ENCODE measurements at regions not wholly inside any gene's neighbourhood (a gene's known extent, or its start where the extent isn't known, plus 50 kb on each side); places are given as distances from the start of the nearest gene placed in this dataset.
"Not testable (repeated sequence)": the region's sequence is repeated elsewhere in the genome, so short reads cannot be mapped to it uniquely, and the experiment has no call there.

DNA sequence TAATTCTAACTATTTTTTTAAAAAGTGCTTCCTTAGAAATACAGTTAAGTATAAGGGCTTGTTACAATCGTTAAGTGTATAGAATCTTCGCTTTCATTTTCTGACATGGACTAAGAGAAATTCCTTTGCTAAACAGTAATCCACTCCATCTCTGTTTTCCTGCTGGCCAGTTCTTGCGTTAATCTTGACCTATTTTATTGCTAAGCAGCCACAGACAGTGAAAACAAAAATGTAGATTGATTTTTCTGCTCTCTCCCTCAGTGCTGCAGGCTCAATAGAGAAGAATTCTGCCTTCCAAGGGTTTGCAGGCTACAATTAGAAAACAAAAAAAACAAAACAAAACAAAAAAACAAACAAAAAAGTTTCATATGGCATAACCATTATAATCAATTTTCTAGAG, 310.4 kb upstream of the ADARB2 start:
- DNase-seq = no peak

- no peak for DNase-seq
Measured at GRCh38 chr10:2043379-2043778, 306.1 kb upstream of the ADARB2 start.

DNA sequence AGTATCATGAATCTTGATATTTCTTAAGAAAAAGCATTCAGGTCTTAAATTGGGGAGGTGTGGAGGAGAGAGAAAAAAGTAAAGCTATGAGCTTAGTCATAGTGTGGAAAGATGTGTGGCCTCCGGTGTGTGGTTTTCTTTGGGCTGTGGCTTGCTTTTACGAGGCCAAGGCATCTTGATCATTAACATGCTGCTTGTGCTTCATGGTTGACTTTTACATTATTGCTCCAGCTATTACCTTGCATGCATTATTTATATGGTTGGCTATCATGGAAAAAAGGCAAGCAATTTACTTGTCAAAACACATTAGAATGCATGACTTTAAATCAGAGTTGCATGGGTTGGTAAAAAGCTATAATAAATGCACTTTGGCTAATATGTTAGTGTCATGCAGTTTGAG, 300.7 kb upstream of the ADARB2 start:
- no peak for DNase-seq

DNA sequence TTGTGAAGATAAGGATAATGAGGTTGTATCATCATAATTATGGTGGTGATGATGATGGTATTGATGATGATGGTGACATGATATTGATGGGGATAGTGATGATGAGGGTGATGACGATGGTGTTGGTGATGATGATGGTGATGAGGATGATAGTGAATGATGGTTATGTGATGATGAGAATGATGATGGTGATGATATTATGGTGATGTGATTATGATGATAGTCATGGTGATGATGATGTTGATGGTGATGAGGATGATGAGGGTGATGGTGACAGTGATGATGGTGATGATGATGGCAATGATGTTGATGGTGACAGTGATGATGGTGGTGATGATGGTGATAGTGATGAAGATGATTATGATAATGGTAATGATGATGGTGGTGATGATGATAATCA, 299.9 kb upstream of the ADARB2 start:
- no peak for DNase-seq

GRCh38 chr10:2036209-2036608, 298.9 kb upstream of the ADARB2 start:
- no peak for DNase-seq

- no peak for DNase-seq
Measured at GRCh38 chr10:2030046-2030445, 292.7 kb upstream of the ADARB2 start.

GRCh38 chr10:2026936-2027335, 289.6 kb upstream of the ADARB2 start:
- DNase-seq = no peak

GRCh38 chr10:2024750-2025149, 287.4 kb upstream of the ADARB2 start:
- DNase-seq = not testable (repeated sequence)

DNA sequence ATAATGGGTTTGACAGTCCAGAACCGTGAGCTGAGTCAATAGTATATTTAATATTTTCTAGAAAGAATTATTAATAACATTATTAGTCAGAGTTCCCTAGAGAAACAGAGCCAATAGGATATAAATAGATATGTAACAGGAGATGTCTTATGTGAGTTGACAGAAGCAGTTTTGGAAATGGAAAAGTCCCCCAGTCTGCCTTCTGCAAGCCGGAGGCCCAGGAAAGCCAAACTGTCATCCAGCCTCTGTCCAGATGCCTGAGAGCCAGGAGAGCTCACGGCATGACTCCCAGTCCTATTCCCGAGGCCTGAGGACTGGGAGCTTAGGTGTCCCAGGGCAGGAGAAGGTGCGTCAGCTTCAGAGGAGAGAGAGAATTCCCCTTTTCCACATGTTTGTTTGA, 286.4 kb upstream of the ADARB2 start:
- no peak for DNase-seq

GRCh38 chr10:2022401-2022800, 285.1 kb upstream of the ADARB2 start:
- DNase-seq = no peak

- DNase-seq = no peak
Measured at GRCh38 chr10:2020836-2021235, 283.5 kb upstream of the ADARB2 start.

- no peak for DNase-seq
Measured at GRCh38 chr10:2019803-2020202, 282.5 kb upstream of the ADARB2 start.

DNA sequence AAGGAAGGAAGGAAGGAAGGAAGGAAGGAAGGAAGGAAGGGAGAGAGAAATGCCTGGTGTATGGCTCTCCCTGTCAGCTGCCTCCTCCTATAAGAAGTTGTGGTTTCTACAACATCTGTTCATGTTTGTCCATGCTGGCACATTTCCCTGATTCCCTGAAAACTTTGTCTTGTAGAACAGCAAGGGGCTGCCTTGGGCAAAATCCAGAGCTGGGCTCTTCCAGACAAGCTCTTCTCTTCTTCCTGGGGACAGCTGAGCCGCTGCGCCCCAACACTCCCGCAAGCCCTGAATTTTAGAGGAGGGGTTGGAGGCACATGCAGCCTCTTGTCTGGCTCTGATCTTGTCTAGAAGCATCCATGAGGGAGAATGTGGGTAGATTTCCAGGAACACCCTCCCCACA, 282.0 kb upstream of the ADARB2 start:
- no peak for DNase-seq

- no peak for DNase-seq
Measured at GRCh38 chr10:2014541-2014940, 277.2 kb upstream of the ADARB2 start.

DNA sequence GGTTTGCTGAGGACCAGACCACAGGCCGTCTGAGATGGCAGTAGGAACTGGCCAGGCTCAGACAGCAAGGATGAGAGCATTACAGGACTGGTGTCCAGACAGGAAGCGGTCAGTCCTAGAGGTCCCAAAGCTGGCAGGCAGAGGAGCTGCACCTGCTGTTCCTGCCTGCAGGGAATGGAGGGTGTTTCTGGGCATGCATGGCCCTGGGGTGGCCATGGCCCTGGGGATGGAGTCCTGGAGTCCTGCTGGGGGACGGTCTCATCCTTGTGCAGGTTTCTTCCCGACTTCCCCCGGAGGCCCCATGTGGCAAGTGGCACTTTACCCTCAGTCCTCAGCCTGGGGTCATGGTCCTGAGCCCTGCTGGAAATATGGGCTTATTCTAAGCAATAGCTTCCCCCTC, 274.9 kb upstream of the ADARB2 start:
- no peak for DNase-seq

DNA sequence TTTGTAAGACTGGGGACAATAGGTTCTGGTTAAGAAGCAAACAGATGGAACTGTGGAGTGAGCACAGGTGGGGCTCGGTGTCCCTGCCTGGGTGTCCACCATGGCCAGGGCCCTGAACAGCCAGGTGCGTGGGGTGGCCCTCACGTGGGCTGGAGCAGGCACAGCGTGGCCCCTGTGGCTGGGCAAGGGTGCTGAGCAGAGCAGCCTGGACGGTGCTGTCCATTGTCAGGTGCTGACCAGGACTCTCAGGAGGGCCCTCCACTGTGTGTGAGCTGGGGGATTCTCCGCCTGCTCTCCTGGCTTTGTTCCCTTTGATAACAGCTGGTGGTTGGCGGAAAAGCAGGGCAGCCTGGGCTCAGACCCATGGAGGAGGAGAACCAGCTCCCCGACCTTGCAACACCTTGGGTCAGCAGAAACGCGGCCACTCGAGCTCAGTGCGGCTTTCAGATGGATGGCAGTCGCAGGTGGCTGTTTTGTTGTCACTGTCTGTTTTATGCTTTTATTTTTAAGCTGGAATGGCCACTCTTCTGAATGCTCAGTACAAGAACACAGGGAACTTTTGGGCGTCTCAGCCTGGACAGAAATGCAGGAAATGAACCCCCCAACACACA, 273.9 kb upstream of the ADARB2 start:
- no peak for DNase-seq

- no peak for DNase-seq
Measured at GRCh38 chr10:2005546-2005945, 268.2 kb upstream of the ADARB2 start.

DNA sequence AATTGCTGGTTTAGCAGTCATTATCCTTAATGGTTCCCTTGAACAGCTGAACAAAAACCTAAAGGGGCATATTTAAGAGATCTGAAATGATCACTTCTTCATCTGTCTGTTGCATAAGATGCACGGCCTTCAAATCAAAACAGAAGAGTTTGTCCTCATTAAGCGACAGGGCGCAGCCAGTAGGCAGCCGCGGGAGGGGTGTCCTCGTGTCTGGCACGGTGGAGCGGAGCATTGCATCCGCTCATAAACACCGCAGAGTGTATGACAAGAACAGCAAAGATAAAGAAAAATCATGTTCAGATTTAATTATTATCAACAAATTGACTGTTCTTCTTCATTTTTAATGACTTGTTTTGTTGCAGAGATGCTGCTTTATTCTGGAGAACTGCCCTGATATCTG, 255.6 kb upstream of the ADARB2 start:
- no peak for DNase-seq

DNA sequence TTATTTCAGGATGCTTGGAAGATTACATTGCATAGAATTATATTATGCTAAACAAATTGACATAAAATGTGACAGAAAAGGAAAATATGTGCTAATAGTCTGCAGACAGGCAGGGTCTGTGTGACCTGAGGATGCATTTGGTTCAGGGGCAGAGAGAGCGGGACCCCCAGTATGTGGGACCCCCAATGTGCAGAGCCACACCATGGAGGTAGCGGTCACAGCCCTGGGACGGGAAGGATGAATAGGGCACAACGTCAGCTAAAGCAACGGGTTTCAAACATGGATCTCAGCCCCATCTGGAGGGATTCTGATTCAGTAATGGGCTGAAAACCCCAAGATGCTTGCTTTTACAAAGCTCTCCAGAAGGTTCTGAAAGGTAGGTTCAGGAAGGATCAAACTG, 251.8 kb upstream of the ADARB2 start:
- DNase-seq = no peak

GRCh38 chr10:1981976-1982375, 244.7 kb upstream of the ADARB2 start:
- DNase-seq = no peak

DNA sequence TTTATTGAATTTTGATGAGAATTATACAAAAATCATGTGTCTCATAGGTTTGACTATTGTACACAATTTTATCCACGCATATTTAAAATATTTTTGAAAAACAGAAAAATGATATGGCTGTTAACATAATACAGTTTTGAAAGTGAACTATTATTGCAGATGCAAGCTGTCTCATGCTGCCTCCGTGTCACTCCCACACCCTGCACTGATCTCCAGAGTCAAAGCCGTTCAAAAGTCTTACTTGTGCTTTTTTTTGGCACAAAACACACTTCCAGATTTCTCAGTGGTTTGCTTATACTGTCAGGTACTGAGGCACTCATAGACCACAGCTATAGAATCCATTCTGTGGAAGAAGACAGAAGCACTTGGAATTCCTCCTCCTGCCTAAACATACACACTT, 243.1 kb upstream of the ADARB2 start:
- no peak for DNase-seq

- no peak for DNase-seq
Measured at GRCh38 chr10:1978584-1978983, 241.3 kb upstream of the ADARB2 start.

- no peak for DNase-seq
Measured at GRCh38 chr10:1977461-1977860, 240.1 kb upstream of the ADARB2 start.

- no peak for DNase-seq
Measured at GRCh38 chr10:1972406-1972805, 235.1 kb upstream of the ADARB2 start.

DNA sequence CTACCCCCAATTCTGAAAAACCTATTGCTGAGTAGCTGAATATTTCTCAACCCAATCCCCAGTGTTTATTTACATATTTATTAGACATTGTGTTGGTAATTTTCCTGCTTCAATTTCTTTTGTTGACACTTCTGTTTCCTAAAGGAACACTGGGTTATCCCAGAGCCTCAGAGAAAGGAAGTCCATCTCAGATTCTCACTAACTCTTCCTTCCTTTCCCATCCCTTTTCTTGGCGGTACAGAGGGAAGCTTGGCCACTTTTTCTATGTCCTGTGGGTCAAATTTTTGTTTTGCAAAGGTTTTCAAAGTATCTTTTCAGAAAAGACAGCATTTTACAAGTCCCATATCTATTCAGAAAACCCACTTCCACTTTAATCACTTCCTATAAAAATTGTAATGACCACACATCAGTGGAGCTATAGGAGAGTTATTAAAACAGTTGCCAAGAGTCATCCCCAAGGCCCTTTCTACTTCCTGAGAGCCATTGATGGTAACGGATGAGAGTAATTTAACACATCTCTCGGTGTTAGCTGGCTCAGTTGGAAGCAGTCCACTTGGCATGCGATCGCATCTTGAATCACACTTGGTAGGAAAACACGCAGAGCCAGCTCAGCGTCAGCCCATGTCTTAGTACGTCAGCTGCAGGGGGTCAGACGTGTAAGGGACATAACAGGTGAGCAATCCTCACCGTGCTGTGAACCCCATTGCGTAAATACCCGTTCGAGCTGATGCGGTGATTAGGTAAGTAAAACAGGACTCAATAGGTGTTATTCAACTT, 231.1 kb upstream of the ADARB2 start:
- DNase-seq = no peak

Data from NCI-H345 (cell line).